Middle frontal gyrus (tissue), 1 donor: ENCODE measurements at regions not wholly inside any gene's neighbourhood (a gene's known extent, or its start where the extent isn't known, plus 50 kb on each side); places are given as distances from the start of the nearest gene placed in this dataset.
"Not testable (repeated sequence)": the region's sequence is repeated elsewhere in the genome, so short reads cannot be mapped to it uniquely, and the experiment has no call there.

Experiments
- DNase-seq: peaks from one replicate; pipeline ENCODE4 v3.0.0-alpha.2; 2015; ENCODE audit warnings: low spot score; ENCODE audit errors: extremely low spot score

- not testable (repeated sequence) for DNase-seq
Measured at GRCh38 chr7:116373229-116373628, 126.3 kb upstream of the CAV2 start.

GRCh38 chr7:116377721-116378120 lies 121.8 kb upstream of the CAV2 start:
- DNase-seq: no peak

DNA sequence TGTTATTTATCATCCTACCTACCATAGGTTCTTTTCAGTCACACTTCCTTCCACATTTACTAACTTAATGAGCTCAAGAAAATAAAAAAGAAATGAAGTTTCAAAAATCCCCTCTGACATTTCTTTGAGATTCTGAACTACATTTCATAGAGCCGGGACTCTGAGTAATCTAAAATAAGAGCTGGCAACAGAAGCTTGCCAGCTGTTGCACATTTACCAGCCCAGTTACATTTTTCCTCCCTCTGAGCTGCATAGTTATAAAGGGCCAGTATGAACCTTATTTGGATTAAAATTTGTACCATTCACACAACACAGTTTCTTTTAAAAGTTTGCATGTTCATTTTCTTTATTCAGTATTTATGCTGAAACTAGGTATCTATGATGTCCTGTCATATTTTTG lies 119.5 kb upstream of the CAV2 start:
- DNase-seq: no peak

DNA sequence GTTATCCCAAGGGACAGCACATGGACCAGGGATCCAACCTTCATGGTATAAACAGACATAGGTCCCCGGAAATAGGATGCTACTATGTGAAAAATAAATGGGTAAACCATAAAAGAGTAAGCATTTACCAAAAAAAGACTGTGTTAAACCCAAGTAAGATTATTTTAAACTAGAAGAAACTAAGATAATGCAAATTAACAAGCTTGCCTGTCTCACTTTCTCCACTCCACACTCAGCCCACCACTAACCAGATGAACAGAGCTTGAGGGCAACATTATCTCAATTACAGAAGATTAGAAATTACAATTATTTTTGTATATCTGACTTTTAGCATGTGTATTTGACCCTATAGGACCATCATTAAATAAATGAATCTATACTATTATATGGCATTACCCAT lies 117.2 kb upstream of the CAV2 start:
- no peak for DNase-seq

GRCh38 chr7:116384936-116385635 lies 114.5 kb upstream of the CAV2 start:
- DNase-seq: no peak

DNA sequence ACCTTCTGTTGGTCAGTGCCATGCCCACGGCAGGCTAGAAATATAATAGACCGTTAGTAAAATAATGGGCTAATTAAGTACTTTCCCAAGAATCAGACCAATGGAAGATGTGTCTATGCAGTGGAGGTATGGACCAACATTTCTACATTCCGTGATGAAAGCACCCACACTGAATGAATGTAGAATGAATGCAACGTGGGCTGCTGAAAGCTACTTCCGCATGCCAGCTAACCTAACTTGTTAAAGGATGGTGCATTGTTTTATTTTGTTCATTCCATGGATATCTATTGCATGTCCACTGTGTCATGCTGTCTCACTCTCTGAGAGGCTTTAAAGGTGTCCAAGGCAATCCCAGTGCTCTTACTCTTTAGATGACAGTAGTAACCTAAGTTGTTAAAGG lies 112.9 kb upstream of the CAV2 start:
- no peak for DNase-seq

- DNase-seq: no peak
Measured at GRCh38 chr7:116390363-116390762, 109.2 kb upstream of the CAV2 start.

GRCh38 chr7:116392806-116393205 lies 106.7 kb upstream of the CAV2 start:
- no peak for DNase-seq

GRCh38 chr7:116393654-116394053 lies 105.9 kb upstream of the CAV2 start:
- DNase-seq: no peak

DNA sequence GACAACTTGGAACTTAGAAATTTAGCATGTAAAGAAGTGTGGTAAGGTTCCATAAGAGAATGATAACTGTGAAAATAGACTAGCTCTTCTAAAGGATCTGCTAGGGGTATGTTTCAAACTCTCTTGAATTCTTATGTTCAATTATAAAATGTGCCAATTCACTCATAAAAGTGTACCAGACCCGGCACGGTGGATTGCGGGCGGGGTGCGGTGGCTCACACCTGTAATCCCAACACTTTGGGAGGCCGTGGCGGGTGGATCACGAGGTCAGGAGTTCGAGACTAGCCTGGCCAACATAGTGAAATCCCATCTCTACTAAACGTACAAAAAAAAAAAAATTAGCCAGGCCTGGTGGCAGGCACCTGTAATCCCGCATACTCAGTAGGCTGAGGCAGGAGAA lies 105.4 kb upstream of the CAV2 start:
- DNase-seq: no peak

GRCh38 chr7:116395141-116395791 lies 104.3 kb upstream of the CAV2 start:
- no peak for DNase-seq

DNA sequence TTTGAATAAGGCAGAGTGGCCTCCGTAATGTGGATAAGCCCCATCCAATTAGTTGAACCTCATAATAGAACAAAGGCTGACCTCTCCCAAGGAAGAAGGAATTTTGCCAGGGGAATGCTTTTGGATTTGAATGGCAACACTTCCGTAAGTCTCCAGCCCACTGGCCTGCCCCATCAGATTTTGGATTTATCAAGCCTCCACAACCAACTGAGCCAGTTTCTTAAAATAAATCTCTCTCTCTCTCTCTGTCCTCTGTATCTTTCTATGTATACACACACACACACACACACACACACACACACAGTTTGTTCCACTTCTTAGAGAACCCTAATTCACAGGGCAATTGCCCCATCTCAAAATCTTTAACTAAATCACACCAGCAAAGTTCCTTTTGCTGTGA lies 100.9 kb upstream of the CAV2 start:
- no peak for DNase-seq

GRCh38 chr7:116399819-116400218 lies 99.7 kb upstream of the CAV2 start:
- no peak for DNase-seq

DNA sequence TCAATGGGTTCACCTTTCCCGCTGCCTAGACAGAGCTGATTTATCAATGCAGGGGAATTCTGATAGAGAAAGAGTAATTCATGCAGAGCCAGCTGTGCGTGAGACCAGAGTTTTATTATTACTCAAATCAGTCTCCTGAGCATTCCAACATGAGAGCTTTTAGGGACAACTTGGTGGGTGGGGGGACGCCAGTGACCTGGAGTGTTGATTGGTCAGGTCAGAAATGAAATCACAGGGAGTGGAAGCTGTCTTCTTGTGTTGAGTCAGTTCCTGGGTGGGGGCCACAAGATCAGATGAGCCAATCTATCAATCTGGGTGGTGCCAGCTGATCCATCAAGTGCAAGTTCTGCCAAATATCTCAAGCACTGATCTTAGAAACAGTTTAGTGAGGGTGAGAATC lies 99.0 kb upstream of the CAV2 start:
- DNase-seq: no peak

- no peak for DNase-seq
Measured at GRCh38 chr7:116401711-116402110, 97.8 kb upstream of the CAV2 start.

DNA sequence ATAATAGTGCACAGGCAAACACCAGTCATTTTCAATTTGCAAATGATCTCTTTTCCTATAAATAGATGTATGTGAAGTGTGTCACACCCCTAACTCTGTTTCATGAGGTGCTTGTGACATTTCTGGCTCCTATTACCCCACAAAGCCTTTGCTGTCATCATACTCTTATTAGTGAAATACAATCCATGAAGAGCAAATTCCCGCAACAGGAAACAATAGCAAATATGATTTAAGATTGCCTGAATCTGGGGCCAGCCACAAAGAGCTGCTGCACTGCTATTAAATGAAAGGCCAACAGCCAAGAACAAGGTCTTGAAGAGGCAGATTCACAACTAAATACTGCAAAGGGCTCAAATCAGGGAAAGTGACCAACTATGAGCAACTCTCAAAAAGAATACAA lies 96.3 kb upstream of the CAV2 start:
- DNase-seq: no peak

DNA sequence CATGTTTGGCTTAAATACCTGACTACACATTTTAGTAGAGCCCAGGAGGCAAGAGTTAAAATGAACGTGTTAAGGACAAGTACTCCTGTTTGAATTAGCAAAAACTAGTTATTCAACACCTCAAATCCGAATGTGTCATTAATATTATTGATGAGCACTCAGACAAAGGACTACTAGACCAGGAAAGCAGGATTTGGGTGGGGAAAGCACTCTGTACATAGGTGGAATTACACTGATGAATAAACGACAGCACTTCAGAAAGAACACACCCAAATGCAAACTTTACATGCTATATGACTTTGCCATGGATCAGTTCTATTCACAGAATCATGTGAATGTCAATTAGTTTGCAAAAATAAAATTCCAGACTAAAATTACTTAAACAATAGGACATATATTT lies 95.1 kb upstream of the CAV2 start:
- DNase-seq: no peak

GRCh38 chr7:116405810-116406209 lies 93.7 kb upstream of the CAV2 start:
- DNase-seq: no peak

DNA sequence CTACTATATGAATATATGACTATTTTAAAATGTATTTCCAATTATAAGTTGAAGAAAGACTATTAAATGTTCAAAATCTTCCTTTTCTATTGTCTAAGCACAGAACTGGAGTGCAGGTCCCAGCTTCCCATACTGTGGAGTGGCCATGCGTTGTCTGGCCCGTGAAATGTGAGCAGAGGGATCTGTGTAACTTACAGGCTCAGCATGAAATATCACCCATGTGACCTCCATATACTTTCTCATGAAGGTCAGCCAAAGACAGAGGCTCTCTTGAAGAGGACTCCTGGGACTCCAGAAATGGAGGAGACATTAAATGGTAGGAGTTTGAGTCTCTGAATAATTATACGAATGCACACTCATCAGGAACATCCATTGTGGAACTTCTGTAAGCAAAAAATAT lies 92.4 kb upstream of the CAV2 start:
- no peak for DNase-seq

DNA sequence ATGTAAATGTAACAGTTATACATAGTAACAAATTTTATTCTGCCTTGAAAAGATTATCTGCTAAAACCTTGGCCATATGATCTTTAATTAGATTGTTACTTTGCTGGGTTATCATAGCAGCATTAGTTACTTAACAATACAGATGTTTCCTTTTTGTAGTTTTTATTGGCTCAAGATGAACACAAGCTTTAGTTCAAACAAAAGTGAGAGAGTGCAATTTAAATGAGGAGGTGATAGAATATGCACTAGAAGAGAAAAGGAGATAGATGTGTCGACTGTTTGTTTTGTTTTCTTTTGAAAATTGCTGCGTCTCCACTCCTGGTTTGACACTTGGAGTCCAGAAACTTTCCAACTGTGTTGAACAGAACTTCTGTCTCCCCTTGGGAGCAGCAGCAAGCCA lies 91.4 kb upstream of the CAV2 start:
- DNase-seq: no peak

GRCh38 chr7:116408831-116409453 lies 90.6 kb upstream of the CAV2 start:
- DNase-seq: not testable (repeated sequence)

- DNase-seq: not testable (repeated sequence)
Measured at GRCh38 chr7:116410694-116411093, 88.8 kb upstream of the CAV2 start.
